ENCODE measurements at regions not wholly inside any gene's neighbourhood (a gene's known extent, or its start where the extent isn't known, plus 50 kb on each side); places are given as distances from the start of the nearest gene placed in this dataset.

DNA sequence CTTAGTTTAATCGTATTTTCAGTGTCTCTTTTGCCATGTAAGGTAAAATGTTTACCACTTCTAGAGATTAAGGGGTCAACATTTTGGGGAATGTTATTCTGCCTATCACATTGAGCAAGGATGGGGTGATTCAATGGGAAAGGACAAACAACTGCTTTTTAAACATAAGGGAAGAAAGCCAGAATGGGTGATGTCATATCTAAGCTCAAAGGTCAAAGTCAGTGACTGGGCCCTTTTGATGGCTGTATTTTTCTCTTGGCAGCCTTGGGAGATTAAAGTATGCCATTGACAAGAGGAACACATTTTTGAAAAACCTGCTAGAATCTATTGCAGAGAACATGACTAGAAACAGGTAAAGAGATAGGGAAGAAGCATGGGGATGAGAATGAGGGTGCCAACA lies 477.3 kb upstream of the IRAK1BP1 start:
- Histone ChIP-seq H3K27ac (no peak overlapping the region), H3K4me1 (ENCODE audit: insufficient read depth) (no peaks in the 10 kb centered on the region), H3K9ac (no peak overlapping the region), H4K20me1 (ENCODE audit: insufficient read depth) (no peaks in the 10 kb centered on the region), H2AFZ (no peak overlapping the region), H3K9me2 (ENCODE audit: insufficient read depth) (no peaks in the 10 kb centered on the region), H3K36me3 (ENCODE audit: low read depth) (no peaks in the 10 kb centered on the region), H3F3A (ENCODE audit: insufficient read depth) (no peaks in the 10 kb centered on the region), H3K4me3 (no peak overlapping the region), H3K4me2 (ENCODE audit: unreplicated experiment) (no peak overlapping the region), H3K9me3 (ENCODE audit: low read depth) (no peaks in the 10 kb centered on the region), H3K79me2 (ENCODE audit: insufficient read depth) (no peaks in the 10 kb centered on the region), H3K27me3 (replicated peaks; ENCODE audit: insufficient read depth) (no peaks in the 10 kb centered on the region)
- no peak for DNase-seq
- in situ Hi-C loops (cut with MboI), result no loop called here
- WGBS, 2 experiments (ENCODE audit: low coverage in 1 of 2, low lambda C conversion rate in 2 of 2, missing lambda C conversion rate in 2 of 2), result 24 to 31% methylated on average over 1 of the region's 1 CpG
- TF ChIP-seq EZH2phosphoT487 (IDR thresholded peaks at IDR 0.05; ENCODE audit: insufficient read depth, low read depth) (no peak), EZH2 (IDR thresholded peaks at IDR 0.05; ENCODE audit: insufficient read depth, poor library complexity, severe bottlenecking) (no peak)

DNA sequence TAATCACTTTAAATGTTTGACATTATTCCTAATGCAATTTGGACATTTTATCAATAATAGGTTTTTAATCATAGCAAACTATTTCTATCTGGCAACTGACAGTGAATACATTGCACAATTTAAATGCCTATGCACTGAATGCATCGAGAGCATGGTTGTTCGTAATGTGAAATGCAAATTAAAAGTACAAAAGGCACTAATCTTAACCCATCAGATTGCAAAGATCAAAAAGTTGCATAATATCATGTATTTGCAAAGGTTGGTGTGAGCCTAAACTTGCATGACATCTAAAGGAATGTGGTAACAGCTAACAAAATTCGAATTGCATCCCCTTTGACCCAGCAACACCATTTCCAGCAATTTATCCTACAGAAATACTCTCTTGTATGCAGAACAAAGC lies 469.9 kb upstream of the IRAK1BP1 start:
- DNase-seq, result peak; percentile 2
- no peaks in the 10 kb centered on the region for H4K20me1 ChIP-seq (ENCODE audit: insufficient read depth)

DNA sequence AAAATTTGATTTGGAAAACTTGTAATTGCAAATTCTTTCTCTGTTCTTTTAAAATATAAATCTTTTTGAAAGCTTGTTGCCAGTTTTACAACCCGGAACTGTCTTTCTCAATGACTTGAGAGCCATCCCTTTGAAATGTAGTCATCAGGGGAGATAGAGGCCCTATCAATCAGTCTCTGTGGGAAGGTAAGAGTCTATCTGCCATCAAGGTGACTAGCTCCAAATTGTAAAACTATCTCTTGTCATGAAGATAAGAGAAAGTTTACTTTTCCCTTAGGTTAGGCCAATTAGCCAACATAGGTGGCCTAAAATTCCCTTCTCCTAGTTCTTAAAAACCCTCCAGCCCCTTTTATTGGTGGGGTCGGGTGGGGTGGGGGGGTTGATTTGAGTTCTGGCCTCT lies 469.1 kb upstream of the IRAK1BP1 start:
- DNase-seq, result no peak
- 0 out of 2 replicates have a peak, but pooled peaks cover 4% of the 10 kb centered on the region for H3K4me1 ChIP-seq (ENCODE audit: insufficient read depth)
- no peaks in the 10 kb centered on the region for H3K9me2 ChIP-seq (ENCODE audit: insufficient read depth)
- H4K20me1 ChIP-seq (ENCODE audit: insufficient read depth), result no peaks in the 10 kb centered on the region
- no peak overlapping the region for H3K9ac ChIP-seq
- no peak overlapping the region for H3K4me2 ChIP-seq (ENCODE audit: unreplicated experiment)
- H3K36me3 ChIP-seq (ENCODE audit: low read depth), result no peaks in the 10 kb centered on the region
- H3K27me3 ChIP-seq (replicated peaks; ENCODE audit: insufficient read depth), result no peaks in the 10 kb centered on the region
- no peak overlapping the region for H2AFZ ChIP-seq
- H3K27ac ChIP-seq, result no peak overlapping the region
- H3F3A ChIP-seq (ENCODE audit: insufficient read depth), result no peaks in the 10 kb centered on the region
- no peaks in the 10 kb centered on the region for H3K79me2 ChIP-seq (ENCODE audit: insufficient read depth)
- TF ChIP-seq EZH2phosphoT487 (IDR thresholded peaks at IDR 0.05; ENCODE audit: insufficient read depth, low read depth) (no peak), EZH2 (IDR thresholded peaks at IDR 0.05; ENCODE audit: insufficient read depth, poor library complexity, severe bottlenecking) (no peak)
- H3K9me3 ChIP-seq (ENCODE audit: low read depth), result no peaks in the 10 kb centered on the region
- H3K4me3 ChIP-seq, result no peak overlapping the region
- 34 to 44% methylated on average over 2 of the region's 2 CpGs for WGBS, 2 experiments (ENCODE audit: low coverage in 1 of 2, low lambda C conversion rate in 2 of 2, missing lambda C conversion rate in 2 of 2)
- in situ Hi-C loops (cut with MboI), result no loop called here

More for the DNA sequence above, 469.9 kb upstream of the IRAK1BP1 start:
- Histone ChIP-seq H3K4me2 (ENCODE audit: unreplicated experiment) (no peak overlapping the region), H3K9me3 (ENCODE audit: low read depth) (no peaks in the 10 kb centered on the region), H3K9ac (no peak overlapping the region), H3K4me1 (ENCODE audit: insufficient read depth) (0 out of 2 replicates have a peak, but pooled peaks cover 4% of the 10 kb centered on the region), H3K27ac (no peak overlapping the region), H3K4me3 (no peak overlapping the region), H3K9me2 (ENCODE audit: insufficient read depth) (no peaks in the 10 kb centered on the region), H2AFZ (no peak overlapping the region), H3K36me3 (ENCODE audit: low read depth) (no peaks in the 10 kb centered on the region), H3F3A (ENCODE audit: insufficient read depth) (no peaks in the 10 kb centered on the region), H3K27me3 (replicated peaks; ENCODE audit: insufficient read depth) (no peaks in the 10 kb centered on the region), H3K79me2 (ENCODE audit: insufficient read depth) (no peaks in the 10 kb centered on the region)
- in situ Hi-C loops (cut with MboI), result no loop called here
- 10% methylated on average over 3 of the region's 3 CpGs for WGBS, 2 experiments (ENCODE audit: low coverage in 1 of 2, low lambda C conversion rate in 2 of 2, missing lambda C conversion rate in 2 of 2)
- TF ChIP-seq EZH2phosphoT487 (IDR thresholded peaks at IDR 0.05; ENCODE audit: insufficient read depth, low read depth) (no peak), EZH2 (IDR thresholded peaks at IDR 0.05; ENCODE audit: insufficient read depth, poor library complexity, severe bottlenecking) (no peak)

DNA sequence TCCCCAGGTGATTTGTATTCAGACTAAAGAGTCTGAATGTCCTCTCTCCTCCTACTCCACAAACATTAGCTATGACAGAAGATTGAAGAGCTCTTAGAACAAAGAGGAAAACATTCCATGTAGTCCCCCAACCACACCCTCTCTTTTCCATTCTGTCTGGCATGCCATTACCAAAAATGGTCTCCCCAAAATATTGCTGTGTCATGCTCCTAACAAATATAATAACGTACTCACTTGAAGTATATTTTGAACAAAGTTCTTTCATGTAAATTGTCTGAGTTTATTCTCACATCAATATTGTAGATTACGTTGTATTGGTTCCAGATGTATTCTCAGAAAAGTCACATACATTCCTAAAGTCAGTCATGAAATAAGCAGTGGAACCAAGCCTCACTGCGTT lies 467.3 kb upstream of the IRAK1BP1 start:
- Histone ChIP-seq H4K20me1 (ENCODE audit: insufficient read depth) (no peaks in the 10 kb centered on the region), H3K9me2 (ENCODE audit: insufficient read depth) (no peaks in the 10 kb centered on the region), H3K27ac (no peak overlapping the region), H3K9ac (no peak overlapping the region), H3K79me2 (ENCODE audit: insufficient read depth) (no peaks in the 10 kb centered on the region), H3K4me1 (ENCODE audit: insufficient read depth) (0 out of 2 replicates have a peak, but pooled peaks cover 4% of the 10 kb centered on the region), H3K27me3 (replicated peaks; ENCODE audit: insufficient read depth) (no peaks in the 10 kb centered on the region), H3K4me2 (ENCODE audit: unreplicated experiment) (no peak overlapping the region), H3F3A (ENCODE audit: insufficient read depth) (no peaks in the 10 kb centered on the region), H3K9me3 (ENCODE audit: low read depth) (no peaks in the 10 kb centered on the region), H3K36me3 (ENCODE audit: low read depth) (no peaks in the 10 kb centered on the region), H2AFZ (no peak overlapping the region), H3K4me3 (no peak overlapping the region)
- WGBS, 2 experiments (ENCODE audit: low coverage in 1 of 2, low lambda C conversion rate in 2 of 2, missing lambda C conversion rate in 2 of 2), result 23 to 30% methylated on average over 3 of the region's 3 CpGs
- in situ Hi-C loops (cut with MboI), result no loop called here
- TF ChIP-seq EZH2 (IDR thresholded peaks at IDR 0.05; ENCODE audit: insufficient read depth, poor library complexity, severe bottlenecking) (no peak), EZH2phosphoT487 (IDR thresholded peaks at IDR 0.05; ENCODE audit: insufficient read depth, low read depth) (no peak)
- DNase-seq, result no peak

DNA sequence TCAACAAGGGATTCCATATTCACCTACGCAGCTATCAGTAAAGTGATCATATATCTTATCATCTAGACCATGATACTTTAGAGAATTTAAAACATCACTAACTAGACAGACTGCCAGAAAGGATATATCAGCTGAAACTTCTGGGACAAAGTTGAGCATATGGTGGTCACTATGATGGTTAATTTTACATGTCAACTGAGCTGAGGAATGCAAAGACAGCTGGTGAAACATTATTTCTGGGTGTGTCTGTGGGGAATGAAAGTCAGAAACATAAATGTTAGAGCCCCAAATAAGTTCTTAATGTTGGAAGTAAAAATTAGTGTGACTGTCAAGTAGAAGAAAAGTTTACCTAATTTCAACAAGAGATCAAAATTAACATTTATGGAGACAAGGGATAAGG lies 440.0 kb upstream of the IRAK1BP1 start:
- no peaks in the 10 kb centered on the region for H3K9me2 ChIP-seq (ENCODE audit: insufficient read depth)
- no peak overlapping the region for H3K27ac ChIP-seq
- no peaks in the 10 kb centered on the region for H3F3A ChIP-seq (ENCODE audit: insufficient read depth)
- H3K9me3 ChIP-seq (ENCODE audit: low read depth), result no peaks in the 10 kb centered on the region
- no peaks in the 10 kb centered on the region for H3K27me3 ChIP-seq (replicated peaks; ENCODE audit: insufficient read depth)
- no peak overlapping the region for H3K4me3 ChIP-seq
- H4K20me1 ChIP-seq (ENCODE audit: insufficient read depth), result no peaks in the 10 kb centered on the region
- H3K9ac ChIP-seq, result no peak overlapping the region
- 75 to 80% methylated on average over 1 of the region's 1 CpG for WGBS, 2 experiments (ENCODE audit: low coverage in 1 of 2, low lambda C conversion rate in 2 of 2, missing lambda C conversion rate in 2 of 2)
- no peaks in the 10 kb centered on the region for H3K79me2 ChIP-seq (ENCODE audit: insufficient read depth)
- DNase-seq, result no peak
- no peaks in the 10 kb centered on the region for H3K4me1 ChIP-seq (ENCODE audit: insufficient read depth)
- no peaks in the 10 kb centered on the region for H3K36me3 ChIP-seq (ENCODE audit: low read depth)
- no peak overlapping the region for H2AFZ ChIP-seq
- no peak for TF ChIP-seq EZH2 (IDR thresholded peaks at IDR 0.05; ENCODE audit: insufficient read depth, poor library complexity, severe bottlenecking)
- TF ChIP-seq EZH2phosphoT487 (IDR thresholded peaks at IDR 0.05; ENCODE audit: insufficient read depth, low read depth), result no peak
- no peak overlapping the region for H3K4me2 ChIP-seq (ENCODE audit: unreplicated experiment)
- in situ Hi-C loops (cut with MboI), result no loop called here
